Activated CD8-positive, alpha-beta memory T cell treated with anti-CD3 and anti-CD28 coated beads for 1 hour (primary cell): ENCODE measurements at regions not wholly inside any gene's neighbourhood (a gene's known extent, or its start where the extent isn't known, plus 50 kb on each side); places are given as distances from the start of the nearest gene placed in this dataset.
"Not testable (repeated sequence)": the region's sequence is repeated elsewhere in the genome, so short reads cannot be mapped to it uniquely, and the experiment has no call there.

Experiments
- DNase-seq, 2 donors: peaks; one replicate each; pipeline ENCODE4 v3.0.0-alpha.2; 2020; ENCODE audit warnings: low read depth in 1 of 2; ENCODE audit errors: extremely low read depth in 1 of 2

- not testable (repeated sequence) for DNase-seq
Observed at GRCh38 chr3:75311306-75311705, 352.8 kb upstream of the FRG2C start.

GRCh38 chr3:75312469-75312868, 351.7 kb upstream of the FRG2C start:
- not testable (repeated sequence) for DNase-seq

- not testable (repeated sequence) for DNase-seq
Observed at GRCh38 chr3:75319776-75320175, 344.4 kb upstream of the FRG2C start.

- no peak for DNase-seq
Observed at GRCh38 chr3:75320369-75320768, 343.8 kb upstream of the FRG2C start.

- no peak for DNase-seq
Observed at GRCh38 chr3:75321060-75321459, 343.1 kb upstream of the FRG2C start.

GRCh38 chr3:75323936-75324335, 340.2 kb upstream of the FRG2C start:
- DNase-seq = not testable (repeated sequence)

GRCh38 chr3:75325716-75326115, 338.4 kb upstream of the FRG2C start:
- no peak for DNase-seq

- DNase-seq = no peak
Observed at GRCh38 chr3:75327453-75327852, 336.7 kb upstream of the FRG2C start.

- no peak for DNase-seq
Observed at GRCh38 chr3:75329476-75330097, 334.5 kb upstream of the FRG2C start.

- not testable (repeated sequence) for DNase-seq
Observed at GRCh38 chr3:75330446-75330845, 333.7 kb upstream of the FRG2C start.

- DNase-seq = not testable (repeated sequence)
Observed at GRCh38 chr3:75332090-75332489, 332.0 kb upstream of the FRG2C start.

GRCh38 chr3:75332794-75333193, 331.3 kb upstream of the FRG2C start:
- DNase-seq = no peak

GRCh38 chr3:75334299-75334698, 329.8 kb upstream of the FRG2C start:
- DNase-seq = no peak

GRCh38 chr3:75337226-75337900, 326.8 kb upstream of the FRG2C start:
- DNase-seq = no peak

- no peak for DNase-seq
Observed at GRCh38 chr3:75338342-75338741, 325.8 kb upstream of the FRG2C start.

- DNase-seq = no peak
Observed at GRCh38 chr3:75341324-75342067, 322.6 kb upstream of the FRG2C start.

GRCh38 chr3:75342425-75342824, 321.7 kb upstream of the FRG2C start:
- DNase-seq = no peak

- not testable (repeated sequence) for DNase-seq
Observed at GRCh38 chr3:75350536-75350935, 313.6 kb upstream of the FRG2C start.

- not testable (repeated sequence) for DNase-seq
Observed at GRCh38 chr3:75362086-75362784, 301.9 kb upstream of the FRG2C start.

- DNase-seq = not testable (repeated sequence)
Observed at GRCh38 chr3:75372964-75373363, 291.2 kb upstream of the FRG2C start.

GRCh38 chr3:75379840-75380239, 284.3 kb upstream of the FRG2C start:
- DNase-seq = not testable (repeated sequence)
